CD4-positive, alpha-beta T cell treated with Interleukin-15 for 1 hour (primary cell): ENCODE measurements at regions not wholly inside any gene's neighbourhood (a gene's known extent, or its start where the extent isn't known, plus 50 kb on each side); places are given as distances from the start of the nearest gene placed in this dataset.

Experiments used
- DNase-seq: peaks from one replicate; pipeline ENCODE4 v3.0.0-alpha.2; 2020

DNA sequence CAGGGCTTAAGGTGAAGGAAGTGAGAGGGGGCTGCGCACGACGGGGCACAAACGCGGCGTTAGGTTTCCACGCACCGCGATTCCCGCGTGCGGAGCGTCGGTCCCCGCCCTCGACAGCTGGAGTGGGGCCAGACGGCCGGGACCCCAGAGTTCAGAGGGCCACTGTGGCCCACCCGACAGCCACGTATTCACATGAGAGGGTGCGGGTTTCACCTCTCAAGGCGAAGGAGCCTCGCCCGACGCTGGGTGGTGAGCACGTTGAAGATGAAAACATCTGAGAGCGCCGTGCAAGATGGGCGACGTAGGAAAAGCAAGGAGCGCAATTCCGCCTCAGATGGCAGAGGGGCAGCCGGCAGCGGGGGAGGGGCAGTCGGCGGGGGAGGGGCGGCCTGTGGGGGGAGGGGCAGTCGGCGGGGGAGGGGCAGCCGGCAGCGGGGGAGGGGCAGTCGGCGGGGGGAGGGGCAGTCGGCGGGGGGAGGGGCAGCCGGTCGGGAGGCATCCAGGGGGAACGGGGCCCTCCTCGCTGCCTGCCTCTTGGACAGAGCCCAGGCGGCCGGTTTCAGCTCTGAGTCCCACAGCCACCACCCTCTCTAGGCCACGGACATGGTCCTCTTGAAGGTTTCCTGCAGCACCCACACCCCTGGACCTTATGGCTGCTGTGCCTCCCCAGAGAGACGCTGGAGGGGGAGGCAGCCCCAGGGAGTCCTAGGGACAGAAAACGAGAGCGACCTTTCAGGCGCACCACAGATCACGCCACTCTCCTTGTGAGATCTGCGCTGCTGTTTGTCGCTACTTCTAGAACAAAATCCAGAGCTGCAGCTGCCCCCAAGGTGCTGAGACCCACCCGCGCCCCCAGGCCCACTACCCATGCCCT is 113.7 kb downstream of the DLL1 start:
- DNase-seq, result no peak

DNA sequence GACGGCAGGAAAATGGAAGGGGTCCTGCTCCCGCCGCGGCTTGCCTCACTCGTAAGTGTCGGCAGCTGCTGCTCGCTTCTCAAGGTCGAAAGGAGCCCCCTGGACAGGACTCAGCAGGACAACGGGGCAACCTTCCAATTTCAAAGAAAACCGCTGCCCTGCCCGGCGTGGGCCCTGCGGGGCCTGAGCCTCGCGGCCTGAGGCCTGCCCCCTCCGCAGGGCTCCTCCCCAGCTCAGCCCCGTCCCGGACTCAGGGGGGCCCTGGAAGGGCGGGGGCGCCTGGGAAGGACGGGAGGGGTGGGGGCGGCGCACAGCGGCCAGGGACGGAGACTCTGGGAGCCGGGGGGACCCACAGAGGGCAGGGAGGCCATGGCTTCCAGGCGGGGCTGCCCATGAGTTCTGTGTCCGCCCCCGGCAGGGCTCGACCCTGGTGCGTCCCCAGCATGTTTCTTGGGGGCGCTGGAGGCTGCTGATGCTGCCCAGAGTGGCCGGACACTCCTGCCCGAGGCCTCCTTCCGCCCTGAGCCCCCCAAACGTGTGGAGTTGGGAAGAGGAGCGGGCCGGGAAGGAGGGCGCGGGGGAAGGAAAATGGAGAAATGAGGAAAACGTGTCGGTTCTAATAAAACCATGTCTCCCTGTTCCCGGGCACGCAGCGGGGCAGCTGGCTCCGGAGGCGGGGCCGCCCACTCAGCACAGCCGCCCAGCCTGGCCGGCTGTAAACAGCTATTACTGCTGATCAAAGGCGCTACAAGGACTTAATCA is 114.6 kb downstream of the DLL1 start:
- DNase-seq, result peak; percentile 4

DNA sequence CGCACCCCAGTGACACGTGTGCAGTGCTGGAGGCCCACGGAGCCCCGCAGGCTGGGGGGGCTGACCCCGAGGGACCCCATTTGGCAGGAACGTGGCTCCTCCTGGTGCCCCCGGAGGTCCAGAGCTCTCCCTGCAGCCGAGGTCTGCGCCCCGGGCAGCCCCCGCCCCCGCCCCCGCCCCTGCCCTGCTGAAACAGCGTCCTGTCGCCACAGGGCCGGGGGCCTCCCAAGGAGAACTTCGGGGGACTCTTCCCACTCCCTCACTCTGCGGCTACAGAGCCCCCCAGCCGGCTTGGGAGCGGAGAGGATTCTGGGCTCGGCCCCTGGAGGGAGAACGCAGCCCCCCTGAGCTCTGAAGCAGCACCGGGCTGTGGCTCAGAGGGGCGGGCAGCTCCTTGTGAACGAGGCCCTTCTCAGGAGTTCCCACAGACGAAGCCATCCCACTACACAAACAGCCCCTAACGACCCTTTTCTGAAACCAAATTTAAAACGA is 115.2 kb downstream of the DLL1 start:
- peak; percentile 11 for DNase-seq

DNA sequence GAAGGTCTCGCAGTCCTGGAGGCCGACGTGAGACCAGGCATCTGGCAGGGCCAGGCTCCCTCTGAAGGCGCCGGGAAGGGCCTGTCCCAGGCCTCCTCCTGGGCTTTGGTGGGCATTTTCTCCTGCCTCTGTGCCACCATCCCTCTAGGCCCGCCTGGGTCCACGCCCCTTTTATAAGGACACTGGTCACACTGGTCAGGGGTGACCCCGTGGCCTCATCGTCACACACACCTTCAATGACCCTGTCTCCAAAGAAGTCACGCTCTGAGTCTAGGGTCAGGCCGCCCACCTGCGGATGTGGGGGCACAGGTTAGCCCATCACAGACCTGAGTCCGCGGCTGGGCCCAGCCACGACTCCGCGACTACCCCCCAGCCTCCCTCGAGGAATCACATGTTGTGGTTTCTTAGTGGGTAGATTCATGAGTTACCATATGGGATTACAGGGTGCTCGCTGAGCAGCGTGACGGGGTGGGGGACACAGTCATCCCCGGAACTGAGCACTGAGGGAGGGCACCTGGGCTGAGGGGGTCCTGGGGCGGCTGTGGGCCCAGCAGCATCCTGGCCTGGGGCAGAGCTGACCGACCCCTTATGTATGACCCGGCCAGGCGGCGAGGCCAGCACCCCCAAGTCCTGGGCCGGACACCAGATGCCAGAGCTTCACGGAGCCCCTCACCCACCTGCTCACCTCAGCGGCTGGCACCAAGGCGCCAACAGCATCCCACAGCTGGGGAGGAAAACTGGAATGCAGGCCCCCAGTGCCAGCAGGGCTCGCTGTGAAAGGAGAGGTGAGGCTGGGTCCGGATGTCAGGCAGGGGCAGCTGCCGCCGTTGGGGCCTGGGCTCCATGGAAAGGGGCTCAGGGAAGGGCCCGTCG is 115.9 kb downstream of the DLL1 start:
- peak; percentile 15 for DNase-seq

DNA sequence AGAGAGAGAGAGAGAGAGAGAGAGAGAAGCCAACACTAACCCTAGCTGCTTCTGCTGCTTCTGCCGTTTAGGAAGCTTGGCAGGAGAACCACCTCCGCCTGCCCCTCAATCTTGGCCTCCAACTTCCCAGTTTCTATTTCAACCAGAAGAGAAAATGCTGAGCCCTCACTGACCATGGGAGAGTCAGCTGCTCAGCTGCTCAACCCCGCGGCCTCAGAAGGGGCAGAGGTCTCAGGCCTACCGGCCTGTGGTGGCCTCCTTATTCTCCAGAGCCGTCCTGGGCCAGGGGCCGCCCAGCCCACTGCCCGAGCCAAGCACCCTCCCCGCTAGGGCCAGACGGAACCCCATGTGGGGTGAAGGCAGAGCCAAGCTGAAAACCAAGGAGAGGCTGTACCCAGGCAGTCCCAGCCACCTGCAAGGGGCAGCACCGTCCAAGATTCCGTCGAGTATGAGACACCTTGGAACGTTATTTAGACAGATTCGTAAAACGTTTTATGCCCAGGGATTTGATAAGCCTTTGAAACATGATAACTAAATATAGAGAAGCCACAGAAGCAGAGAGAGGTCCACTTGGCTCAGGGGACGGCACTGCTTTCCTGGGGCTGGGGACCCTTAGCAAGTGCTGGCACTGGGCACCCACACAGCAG is 116.6 kb downstream of the DLL1 start:
- DNase-seq, result no peak

DNA sequence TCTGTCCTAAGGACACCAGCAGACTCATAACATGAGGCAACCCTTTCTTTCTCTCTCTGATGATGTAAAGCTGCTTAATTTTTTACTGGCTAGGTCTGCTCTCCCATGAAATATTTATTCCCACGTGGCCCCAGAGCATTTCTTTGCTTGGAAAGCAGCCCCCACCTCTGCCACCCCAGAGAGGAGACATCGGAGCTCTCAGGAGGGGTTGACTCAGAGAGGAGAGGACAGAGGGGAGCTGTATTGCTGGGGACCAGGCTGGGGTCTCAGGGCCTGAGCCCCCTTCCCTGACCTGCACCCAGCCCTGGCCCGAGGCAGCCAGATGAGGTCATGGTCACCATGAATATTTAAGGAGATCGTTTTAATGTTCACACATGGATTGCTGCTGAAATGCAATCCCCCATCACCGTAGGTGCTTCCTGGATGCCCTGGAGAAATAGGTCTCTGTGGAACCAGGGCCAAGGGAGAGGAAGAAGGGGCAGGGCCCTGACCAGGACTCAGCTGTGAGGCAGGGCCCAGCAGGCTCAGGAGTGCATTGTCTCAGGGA is 117.5 kb downstream of the DLL1 start:
- peak; percentile 7 for DNase-seq

DNA sequence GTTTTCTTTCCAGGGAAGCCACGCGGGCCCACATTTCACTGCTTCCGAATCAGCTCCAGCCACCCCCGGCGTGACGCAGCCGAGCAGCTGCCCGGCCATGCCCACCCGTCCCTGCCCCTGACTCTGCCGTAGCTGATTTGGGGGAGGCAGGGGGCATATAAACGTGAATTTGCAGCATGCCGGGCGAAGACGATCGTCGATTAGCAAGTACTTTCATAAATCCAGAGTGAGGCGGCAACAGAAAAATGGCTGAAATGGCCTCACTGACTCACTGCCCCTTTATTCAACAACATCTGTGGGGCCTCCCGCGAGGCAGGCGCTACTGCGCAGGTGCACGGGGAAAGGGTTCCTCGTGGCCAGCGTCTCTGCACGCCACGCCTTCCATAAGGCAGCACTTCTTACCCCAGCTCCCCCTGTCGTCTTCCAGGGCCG is 118.0 kb downstream of the DLL1 start:
- peak; percentile 4 for DNase-seq

DNA sequence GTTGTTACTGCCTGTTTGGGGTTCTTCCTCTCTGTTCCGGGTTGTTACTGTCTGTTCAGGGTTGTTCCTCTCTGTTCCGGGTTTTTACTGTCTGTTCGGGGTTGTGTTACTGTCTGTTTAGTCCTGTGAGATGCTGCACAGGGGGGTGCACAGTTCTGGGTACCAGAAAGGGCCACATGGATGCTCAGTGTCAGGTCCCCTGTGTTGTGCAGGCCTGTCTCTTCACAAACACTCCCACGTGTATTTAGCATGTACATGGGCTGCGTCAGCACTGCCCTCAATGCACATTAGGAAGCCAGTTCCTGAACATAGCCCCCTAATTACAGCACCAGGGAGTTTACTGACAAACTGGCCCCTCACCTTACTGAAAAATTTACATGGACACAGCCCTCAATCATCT is 118.5 kb downstream of the DLL1 start:
- no peak for DNase-seq

DNA sequence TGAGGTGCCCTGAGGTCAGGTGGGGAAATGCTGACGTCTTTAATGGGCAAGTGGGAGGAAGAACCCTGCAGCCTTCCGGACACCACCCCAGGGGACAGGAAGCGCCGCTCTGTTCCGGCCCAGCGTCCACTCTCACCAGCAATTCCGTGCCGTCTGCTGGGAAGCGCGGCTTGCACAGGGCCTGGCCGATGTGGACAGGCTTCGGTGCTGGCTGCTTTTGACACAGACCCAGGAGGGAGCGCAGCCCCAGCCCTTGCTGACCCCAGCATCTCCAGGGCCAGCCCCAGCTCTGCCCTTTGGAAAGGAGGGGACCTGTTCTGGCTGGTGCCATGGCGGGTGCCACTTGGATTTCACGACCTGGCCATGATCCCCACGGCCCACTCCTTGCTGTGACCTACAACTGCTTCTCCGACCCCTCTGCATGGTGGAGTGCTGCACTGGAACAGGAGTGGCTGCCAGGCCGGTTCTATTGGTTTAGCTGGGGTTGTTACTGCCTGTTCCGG is 123.2 kb downstream of the DLL1 start:
- no peak for DNase-seq

DNA sequence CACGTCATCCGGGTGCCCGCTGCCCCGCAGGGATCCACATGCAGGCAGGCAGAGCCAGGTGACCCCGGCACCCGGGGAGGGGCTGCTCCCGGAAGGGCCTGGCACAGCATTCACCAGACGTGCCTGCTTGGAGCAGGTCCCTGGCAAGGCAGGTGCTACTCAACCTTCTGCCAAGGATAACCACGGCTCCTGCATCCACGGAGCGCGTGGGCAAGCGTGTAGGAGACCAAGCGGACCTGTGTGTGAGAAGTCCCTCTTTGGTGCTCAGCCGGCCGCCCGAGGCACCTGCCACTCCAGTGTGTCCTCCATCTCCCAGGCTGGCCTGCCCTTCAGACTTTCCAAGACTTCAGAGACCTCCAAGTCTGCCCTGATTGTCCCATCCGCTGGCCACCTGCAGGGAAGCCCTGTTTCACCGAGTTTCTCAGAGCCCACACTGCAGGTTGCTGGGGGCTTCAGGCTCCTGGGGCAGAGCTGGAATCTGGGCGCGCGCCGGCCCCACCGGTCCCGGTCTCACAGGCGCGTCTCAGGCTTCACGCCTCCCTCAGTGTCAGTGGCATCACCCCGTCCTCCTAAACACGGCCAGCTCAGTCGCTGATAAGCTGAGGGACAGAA is 124.3 kb downstream of the DLL1 start:
- DNase-seq, result no peak

DNA sequence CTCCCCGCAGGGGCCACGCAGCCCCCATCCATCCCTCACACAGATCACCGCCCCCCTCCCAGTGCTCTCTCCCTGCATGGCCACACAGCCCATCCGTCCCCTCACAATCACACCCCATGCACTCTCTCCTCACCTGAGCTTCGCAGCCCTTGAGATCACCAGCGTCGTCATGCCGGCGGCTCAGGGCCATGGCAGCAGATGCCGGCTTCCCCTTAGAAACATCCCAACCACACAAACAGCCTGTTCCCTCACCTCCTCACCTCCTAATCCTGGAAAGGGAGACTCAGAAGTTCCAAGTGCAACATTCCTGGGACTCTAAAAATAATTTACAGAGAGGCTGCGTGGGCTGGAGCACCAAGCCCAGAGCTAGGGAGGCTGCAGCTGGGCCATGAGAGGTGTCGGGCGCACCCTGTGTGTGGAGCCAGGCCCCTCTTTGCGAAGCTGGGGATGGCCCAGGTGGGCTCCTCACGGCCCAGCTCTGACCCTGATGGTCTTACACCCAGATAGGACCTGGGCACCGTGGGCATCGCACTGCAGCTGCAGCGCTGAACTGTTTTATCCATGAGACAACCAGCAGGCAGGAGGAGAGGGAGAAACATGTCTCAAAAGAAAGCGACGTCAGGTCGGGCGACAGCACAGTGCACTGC is 125.3 kb downstream of the DLL1 start:
- no peak for DNase-seq

DNA sequence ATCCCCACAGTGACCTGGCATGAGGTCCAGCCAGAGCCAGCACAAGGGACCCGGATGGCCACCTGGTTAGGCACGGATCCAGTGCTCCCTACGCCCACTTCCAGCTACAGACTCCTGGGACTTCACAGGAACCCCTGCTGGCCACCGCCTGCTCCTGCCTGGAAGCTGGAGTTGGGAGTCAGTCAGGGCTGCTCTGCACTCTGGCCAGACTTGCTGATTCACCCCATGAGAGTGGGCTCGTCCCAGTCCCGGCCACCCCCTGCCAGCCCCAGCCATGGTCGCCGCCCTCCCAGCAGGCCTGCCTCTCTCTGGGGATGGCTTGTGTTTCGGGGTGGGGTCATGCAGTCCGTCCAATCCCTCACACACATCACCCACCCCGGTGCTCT is 125.8 kb downstream of the DLL1 start:
- DNase-seq, result no peak

DNA sequence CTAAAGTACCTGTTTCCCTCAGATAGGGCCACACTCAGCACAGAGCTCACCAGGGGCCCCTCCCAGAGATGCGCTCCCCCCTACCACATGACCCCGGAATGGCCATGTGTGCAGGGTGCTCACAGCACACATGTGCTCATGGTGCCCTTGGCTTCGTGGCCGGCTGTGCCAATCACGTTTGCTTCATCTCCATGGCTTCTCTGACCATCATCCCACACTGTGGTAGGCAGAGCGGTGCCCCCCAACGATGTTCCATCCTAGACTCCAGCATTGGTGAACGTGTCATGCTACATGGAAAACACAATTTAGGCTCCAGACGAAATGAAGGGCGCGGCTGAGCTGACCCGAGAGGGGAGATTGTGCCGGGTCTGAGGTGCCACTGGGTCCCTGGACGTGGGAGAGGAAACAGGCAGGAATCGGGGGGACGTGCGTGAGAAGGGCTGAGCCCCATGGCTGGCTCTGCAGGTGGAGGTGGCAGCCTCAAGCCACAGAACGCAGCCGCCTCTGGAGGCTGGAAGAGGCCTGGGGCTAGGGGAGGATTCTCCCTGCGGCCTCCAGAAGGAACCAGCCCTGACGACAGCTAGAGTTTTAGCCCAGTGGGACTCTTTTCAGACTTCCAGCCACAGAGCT is 126.5 kb downstream of the DLL1 start:
- no peak for DNase-seq

DNA sequence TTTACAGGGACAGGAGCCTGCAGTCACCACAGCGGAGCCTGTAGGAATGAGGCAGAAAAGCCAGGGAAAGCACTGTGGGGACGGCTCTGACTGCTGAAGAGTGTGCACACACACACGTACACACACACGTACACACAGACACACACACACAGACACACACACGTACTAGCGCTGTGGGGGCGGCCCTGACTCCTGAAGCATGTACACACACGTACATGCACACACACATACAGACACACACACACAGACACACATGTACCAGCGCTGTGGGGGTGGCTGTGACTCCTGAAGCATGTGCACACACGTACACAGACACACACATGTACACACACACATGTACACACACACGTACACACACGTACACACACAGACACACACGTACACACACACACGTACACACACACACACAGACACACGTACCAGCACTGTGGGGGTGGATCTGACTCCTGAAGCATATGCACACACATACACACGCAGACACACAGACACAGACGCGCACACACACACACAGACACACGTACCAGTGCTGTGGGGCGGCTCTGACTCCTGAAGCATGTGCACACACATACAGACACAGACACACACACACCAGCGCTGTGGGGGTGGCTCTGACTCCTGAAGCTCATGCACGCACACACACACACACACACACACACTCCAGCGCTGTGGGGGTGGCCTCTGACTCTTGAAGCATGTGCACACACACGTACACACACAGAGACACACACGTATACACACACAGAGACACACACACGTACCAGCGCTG is 127.3 kb downstream of the DLL1 start:
- DNase-seq, result no peak

DNA sequence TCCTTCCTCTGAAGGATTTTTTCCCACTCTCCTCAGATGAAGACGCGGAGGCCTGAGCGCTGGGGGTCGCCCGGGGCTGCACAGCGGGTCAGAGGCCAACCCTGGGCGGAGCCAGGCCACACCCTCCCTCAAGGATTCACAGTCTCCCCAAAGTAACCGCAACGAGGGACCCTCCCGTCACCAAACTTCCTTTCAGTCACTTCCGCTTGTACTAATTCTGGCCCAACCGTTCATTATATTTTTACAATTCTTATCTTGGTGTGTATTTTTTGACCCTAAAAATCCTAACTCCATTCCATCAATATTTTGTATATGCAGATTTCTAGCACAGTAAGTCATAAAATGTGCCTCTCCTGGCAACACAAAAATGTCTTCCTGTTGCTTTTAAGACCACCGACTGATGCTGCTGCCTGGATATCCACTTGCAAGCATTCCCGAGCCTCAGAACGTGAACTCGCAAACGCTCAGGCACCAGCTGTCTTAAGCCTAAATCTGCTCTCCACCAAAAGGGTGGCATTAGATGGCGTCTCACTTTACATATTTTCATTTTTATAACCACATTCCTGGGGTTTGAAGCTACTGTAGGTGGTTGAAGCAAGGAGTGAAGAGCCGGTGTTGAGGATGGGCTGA is 128.0 kb downstream of the DLL1 start:
- DNase-seq, result no peak

DNA sequence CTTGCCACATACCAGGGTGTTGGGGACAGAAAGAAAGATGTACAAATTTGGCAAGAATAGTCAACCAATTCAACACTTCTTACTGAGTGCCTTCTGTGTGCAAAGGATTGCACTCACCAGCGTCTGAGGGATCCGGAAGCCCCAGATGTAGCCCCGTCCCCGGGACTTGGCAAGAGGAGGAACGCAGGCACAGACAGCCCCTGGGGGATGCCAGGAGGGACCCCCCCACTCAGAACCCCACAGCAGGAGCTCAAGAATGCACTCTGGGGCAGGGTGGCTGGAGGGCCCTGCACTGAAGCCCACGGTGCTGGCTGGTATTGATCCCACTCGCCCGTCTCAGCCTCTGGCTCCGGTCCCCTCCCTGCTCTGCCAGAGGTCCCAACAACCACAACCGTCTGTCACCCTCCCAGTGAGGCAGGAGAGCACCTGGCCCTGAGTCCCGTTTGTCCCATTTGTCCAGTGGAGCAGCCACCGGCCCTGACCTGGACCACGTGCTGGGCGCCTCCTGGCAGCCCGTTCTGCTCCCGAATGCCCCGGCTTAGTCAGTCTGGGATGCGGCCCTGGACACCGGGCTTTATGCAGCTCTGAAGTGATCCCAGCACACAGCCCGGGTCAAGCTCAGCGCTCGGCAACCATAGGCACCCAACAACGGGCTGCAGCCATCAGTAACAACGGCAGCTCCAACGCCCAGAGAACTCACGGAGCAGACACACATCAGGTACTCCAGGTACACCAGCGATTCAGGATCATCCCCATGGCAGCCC is 128.7 kb downstream of the DLL1 start:
- DNase-seq, result no peak

DNA sequence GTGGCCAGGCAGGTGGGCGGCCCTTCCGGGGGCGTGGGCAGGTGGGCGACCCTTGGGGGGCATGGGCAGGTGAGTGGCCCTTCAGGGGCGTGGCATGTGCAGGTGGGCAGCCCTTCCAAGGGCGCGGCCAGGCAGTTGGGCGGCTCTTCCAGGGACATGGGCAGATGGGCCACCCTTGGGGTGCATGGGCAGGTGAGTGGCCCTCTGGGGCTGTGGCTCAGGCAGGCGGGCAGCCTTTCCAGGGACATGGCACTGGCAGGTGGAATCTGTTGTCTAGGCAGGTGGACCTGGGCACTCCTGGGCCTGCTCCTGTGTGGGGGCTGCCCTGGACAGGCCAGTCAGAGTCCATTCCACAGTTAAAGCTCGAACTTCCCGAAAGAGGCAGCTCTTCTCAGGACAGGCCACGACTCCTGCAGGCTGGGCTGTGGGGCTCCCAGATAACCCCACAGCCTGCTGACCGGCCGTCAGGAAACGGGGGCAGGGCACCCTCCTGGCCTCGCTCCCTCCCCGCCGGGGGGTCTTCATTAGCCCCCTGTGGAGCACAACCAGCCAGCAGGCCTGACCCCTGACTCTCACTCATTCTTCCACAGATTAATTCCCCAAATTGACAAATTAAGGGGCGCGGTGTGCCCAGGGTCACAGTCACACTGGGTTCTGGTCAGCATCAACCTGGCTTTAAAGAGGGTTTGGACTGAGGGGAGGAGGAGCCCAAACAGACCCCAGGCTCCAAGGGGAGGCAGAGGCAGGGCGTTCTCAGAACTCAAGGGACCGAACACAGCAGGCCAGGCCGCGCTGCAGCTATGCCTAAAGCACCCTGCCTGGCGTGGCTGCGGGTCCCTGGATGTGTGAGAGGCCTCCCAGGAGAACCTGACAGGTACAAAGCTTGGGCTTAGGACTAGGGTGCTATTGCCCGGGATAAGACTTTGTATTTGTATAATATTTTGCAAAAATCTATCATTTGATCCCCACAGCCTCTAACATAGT is 130.0 kb downstream of the DLL1 start:
- DNase-seq, result no peak
